ENCODE measurements at regions not wholly inside any gene's neighbourhood (a gene's known extent, or its start where the extent isn't known, plus 50 kb on each side); places are given as distances from the start of the nearest gene placed in this dataset.

DNA sequence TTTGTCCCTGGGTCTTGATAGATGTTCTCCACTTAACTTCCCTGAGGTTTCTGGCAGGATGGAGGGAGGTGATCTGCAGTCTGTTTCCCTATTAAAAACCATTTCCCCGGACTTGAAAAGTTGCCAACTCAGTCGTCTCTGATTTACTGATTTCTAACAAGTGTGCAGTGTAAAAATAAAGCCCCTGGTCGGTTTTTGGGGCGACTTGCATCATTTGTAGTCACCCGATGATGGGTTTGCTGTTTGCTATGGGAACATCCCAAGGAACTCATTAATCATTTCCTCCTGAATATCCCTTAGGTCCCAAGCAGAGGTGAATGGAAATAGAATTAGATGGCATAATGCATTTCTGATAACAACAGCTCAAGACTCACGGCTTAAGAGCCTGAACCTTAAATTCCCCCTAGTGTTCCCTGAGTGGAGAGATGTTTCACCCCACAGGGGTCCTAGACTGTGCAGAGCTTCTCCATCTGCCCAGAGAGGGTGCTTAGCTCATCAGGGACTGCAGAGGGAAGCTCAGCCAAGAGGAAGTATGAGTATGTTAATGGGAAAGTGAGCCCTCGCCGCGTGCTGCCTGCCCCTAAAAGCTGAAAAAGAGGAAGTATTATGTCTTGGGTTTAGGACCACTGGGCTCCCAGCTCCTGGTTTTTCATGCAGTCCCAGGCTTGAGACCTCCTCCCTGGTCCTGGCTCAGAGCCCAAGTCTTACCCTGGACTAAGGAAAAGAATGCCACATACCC, 115.1 kb upstream of the DAP start:
- Mint-ChIP-seq H3K4me3 (no peak overlapping the region), H3K27ac (ENCODE audit: unreplicated experiment) (no peak overlapping the region), H3K36me3 (ENCODE audit: low read depth) (no peaks in the 10 kb centered on the region), H3K4me1 (peaks cover 8% of the 10 kb centered on the region), H3K27me3 (ENCODE audit: low read depth) (peaks cover 2% of the 10 kb centered on the region), H3K9me3 (no peaks in the 10 kb centered on the region)
- no peak for DNase-seq (ENCODE audit: low read depth, low spot score)
- TF ChIP-seq, protein P1, sequence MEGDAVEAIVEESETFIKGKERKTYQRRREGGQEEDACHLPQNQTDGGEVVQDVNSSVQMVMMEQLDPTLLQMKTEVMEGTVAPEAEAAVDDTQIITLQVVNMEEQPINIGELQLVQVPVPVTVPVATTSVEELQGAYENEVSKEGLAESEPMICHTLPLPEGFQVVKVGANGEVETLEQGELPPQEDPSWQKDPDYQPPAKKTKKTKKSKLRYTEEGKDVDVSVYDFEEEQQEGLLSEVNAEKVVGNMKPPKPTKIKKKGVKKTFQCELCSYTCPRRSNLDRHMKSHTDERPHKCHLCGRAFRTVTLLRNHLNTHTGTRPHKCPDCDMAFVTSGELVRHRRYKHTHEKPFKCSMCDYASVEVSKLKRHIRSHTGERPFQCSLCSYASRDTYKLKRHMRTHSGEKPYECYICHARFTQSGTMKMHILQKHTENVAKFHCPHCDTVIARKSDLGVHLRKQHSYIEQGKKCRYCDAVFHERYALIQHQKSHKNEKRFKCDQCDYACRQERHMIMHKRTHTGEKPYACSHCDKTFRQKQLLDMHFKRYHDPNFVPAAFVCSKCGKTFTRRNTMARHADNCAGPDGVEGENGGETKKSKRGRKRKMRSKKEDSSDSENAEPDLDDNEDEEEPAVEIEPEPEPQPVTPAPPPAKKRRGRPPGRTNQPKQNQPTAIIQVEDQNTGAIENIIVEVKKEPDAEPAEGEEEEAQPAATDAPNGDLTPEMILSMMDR (conservative IDR thresholded peaks at IDR 0.05), result no peak

DNA sequence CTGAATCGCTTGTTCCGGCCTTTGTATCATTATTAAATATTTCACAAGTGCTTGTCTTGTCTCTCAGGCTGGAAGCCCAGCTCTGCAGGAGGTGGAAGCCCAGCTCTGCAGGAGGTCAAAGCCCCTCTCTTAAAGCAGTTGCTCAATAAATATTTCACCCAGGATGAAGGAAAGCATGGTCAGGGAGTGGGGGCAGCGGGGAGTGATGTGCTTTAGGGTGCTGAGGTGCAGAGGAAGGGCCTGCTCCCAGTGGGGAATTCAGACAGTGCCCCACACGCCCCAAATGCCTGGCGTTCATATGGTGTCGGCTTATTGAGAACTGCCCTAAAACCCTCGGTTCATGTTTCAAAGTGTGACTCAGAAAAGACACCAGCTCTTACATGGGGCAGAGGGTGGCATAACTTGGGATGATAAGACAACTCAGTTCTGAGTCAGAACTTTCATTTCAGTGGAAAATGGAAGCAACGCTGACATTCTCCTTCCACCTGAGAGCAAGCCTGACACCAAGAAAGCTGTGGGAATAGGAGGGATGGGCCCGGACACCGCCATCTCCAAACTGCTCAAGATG, 114.3 kb upstream of the DAP start:
- Mint-ChIP-seq H3K4me1 (peaks cover 12% of the 10 kb centered on the region), H3K27ac (ENCODE audit: unreplicated experiment) (no peak overlapping the region), H3K27me3 (ENCODE audit: low read depth) (peaks cover 2% of the 10 kb centered on the region), H3K36me3 (ENCODE audit: low read depth) (no peaks in the 10 kb centered on the region), H3K9me3 (no peaks in the 10 kb centered on the region), H3K4me3 (no peak overlapping the region)
- DNase-seq (ENCODE audit: low read depth, low spot score), result no peak
- TF ChIP-seq, protein P1 (conservative IDR thresholded peaks at IDR 0.05), result no peak

DNA sequence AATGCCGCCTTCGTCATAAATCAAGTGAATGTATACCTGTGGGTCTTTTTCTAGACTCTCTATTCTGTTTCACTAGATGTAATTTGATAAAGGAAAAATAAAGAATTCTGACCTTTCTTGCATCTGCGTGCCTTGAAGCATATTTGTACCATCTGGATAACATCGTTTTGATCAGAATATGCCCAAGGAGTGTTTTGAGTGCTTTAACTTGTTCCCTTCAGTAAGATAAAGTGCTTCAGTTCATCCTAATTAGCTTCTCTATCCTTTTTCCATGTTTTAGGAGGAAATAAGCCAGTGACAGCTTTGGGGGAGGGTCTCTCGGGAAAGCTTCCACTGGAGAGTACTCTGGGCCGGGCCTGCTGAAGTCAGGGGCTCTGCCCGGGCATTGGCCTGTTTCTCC, 113.5 kb upstream of the DAP start:
- H3K27ac Mint-ChIP-seq (ENCODE audit: unreplicated experiment), result no peak overlapping the region
- TF ChIP-seq, protein P1 (conservative IDR thresholded peaks at IDR 0.05), result no peak
- H3K4me3 Mint-ChIP-seq, result no peak overlapping the region
- H3K27me3 Mint-ChIP-seq (ENCODE audit: low read depth), result peaks cover 2% of the 10 kb centered on the region
- no peak for DNase-seq (ENCODE audit: low read depth, low spot score)
- H3K9me3 Mint-ChIP-seq, result no peaks in the 10 kb centered on the region
- no peaks in the 10 kb centered on the region for H3K36me3 Mint-ChIP-seq (ENCODE audit: low read depth)
- peaks cover 15% of the 10 kb centered on the region for H3K4me1 Mint-ChIP-seq

DNA sequence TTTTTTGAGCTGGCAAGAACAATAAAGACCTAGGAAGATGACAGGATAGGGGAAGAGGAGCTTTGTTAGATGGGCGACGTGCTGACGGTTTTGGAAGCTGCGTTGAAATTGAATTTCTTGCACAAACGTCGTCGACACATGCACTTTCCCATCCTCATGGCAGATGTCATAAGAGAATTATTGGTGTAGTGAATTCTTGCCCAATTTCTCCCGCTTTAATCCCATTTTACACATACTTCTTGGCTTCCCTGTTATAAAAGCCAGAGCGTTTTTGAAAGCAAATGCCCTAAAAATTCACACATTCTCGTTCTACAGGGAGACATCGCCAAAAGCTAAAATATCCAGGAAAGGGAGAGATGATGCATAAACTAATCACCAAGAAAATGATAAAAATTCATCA, 109.8 kb upstream of the DAP start:
- no peaks in the 10 kb centered on the region for H3K27me3 Mint-ChIP-seq (ENCODE audit: low read depth)
- no peak for DNase-seq (ENCODE audit: low read depth, low spot score)
- TF ChIP-seq, protein P1 (conservative IDR thresholded peaks at IDR 0.05), result no peak
- H3K9me3 Mint-ChIP-seq, result no peaks in the 10 kb centered on the region
- H3K36me3 Mint-ChIP-seq (ENCODE audit: low read depth), result no peaks in the 10 kb centered on the region
- peaks cover 28% of the 10 kb centered on the region for H3K4me1 Mint-ChIP-seq
- H3K27ac Mint-ChIP-seq (ENCODE audit: unreplicated experiment), result no peak overlapping the region
- no peak overlapping the region for H3K4me3 Mint-ChIP-seq

DNA sequence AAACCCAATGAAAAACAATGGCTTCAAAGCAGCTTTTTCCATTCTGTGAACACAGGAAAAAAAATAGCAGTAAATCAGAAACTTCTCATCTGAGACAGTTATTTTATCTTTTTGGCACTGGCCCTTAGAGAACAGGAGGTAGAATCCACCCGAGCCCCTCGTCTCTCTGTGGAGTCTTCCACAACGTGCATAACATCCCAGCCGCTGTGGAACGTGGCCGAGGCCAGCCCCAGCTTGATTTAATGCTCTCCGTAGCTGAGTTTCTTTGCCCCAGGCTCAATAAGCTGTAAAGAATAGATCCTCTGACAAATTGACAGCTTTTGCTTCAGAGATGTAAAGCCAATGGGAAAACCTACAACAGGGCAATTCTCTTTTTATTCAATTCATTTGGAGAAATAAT, 107.9 kb upstream of the DAP start:
- H3K4me1 Mint-ChIP-seq, result peaks cover 28% of the 10 kb centered on the region
- no peaks in the 10 kb centered on the region for H3K27me3 Mint-ChIP-seq (ENCODE audit: low read depth)
- TF ChIP-seq, protein P1 (conservative IDR thresholded peaks at IDR 0.05), result no peak
- H3K27ac Mint-ChIP-seq (ENCODE audit: unreplicated experiment), result no peak overlapping the region
- no peaks in the 10 kb centered on the region for H3K9me3 Mint-ChIP-seq
- no peak for DNase-seq (ENCODE audit: low read depth, low spot score)
- H3K36me3 Mint-ChIP-seq (ENCODE audit: low read depth), result no peaks in the 10 kb centered on the region
- H3K4me3 Mint-ChIP-seq, result no peak overlapping the region

Data from neural crest cell (in vitro differentiated cells).